ENCODE measurements at regions not wholly inside any gene's neighbourhood (a gene's known extent, or its start where the extent isn't known, plus 50 kb on each side); places are given as distances from the start of the nearest gene placed in this dataset.

- TF ChIP-seq, protein P1, sequence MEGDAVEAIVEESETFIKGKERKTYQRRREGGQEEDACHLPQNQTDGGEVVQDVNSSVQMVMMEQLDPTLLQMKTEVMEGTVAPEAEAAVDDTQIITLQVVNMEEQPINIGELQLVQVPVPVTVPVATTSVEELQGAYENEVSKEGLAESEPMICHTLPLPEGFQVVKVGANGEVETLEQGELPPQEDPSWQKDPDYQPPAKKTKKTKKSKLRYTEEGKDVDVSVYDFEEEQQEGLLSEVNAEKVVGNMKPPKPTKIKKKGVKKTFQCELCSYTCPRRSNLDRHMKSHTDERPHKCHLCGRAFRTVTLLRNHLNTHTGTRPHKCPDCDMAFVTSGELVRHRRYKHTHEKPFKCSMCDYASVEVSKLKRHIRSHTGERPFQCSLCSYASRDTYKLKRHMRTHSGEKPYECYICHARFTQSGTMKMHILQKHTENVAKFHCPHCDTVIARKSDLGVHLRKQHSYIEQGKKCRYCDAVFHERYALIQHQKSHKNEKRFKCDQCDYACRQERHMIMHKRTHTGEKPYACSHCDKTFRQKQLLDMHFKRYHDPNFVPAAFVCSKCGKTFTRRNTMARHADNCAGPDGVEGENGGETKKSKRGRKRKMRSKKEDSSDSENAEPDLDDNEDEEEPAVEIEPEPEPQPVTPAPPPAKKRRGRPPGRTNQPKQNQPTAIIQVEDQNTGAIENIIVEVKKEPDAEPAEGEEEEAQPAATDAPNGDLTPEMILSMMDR (IDR thresholded peaks at IDR 0.05; ENCODE audit: borderline replicate concordance, insufficient read depth, low read depth, low read length) = no peak
- H3K4me3 ChIP-seq (ENCODE audit: low read depth, low read length) = no peak overlapping the region
These were observed 854.3 kb upstream of the SALL3 start for GRCh38 chr18:78125206-78125896.

DNA sequence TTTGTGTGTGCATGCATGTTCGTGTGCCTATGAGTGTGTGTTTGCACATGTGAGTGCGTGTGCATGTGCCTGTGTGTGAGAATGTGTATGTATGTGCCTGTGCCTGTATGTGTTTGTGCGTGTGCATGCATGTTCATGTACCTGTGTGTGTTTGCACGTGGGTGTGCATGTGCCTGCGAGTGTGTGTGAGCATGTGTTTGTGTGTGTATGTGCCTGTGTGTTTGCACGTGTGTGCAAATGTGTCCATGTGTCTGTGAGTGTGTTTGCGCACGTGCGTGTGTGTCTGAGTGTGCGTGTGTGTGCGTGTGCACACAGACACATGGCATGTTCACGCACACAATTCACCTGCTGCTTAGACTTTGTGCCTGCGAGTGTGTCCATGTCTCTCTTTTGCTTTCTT is 853.5 kb upstream of the SALL3 start:
- TF ChIP-seq, protein P1 (IDR thresholded peaks at IDR 0.05; ENCODE audit: borderline replicate concordance, insufficient read depth, low read depth, low read length) = no peak
- H3K4me3 ChIP-seq (ENCODE audit: low read depth, low read length) = no peak overlapping the region

DNA sequence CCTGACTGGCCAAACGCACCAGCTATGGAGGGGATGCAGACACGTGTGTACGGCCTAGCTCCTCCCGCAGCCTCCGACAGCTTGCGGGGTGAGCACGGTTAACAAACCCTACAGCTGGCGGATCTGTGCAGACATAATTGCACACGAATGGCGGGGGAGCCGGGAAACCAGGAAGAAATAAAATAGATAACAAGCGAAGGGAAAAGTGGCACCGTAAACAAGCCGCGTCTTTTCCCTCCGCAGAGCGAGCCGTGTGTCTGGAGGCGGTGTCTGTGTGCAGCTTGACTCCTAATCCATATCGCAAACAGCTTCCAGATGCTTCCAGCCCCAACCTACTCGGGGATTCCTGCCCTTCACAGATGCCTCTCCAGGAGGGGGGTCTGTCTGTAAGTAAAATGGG is 853.1 kb upstream of the SALL3 start:
- TF ChIP-seq, protein P1 (IDR thresholded peaks at IDR 0.05; ENCODE audit: borderline replicate concordance, insufficient read depth, low read depth, low read length) = no peak
- no peak overlapping the region for H3K4me3 ChIP-seq (ENCODE audit: low read depth, low read length)

DNA sequence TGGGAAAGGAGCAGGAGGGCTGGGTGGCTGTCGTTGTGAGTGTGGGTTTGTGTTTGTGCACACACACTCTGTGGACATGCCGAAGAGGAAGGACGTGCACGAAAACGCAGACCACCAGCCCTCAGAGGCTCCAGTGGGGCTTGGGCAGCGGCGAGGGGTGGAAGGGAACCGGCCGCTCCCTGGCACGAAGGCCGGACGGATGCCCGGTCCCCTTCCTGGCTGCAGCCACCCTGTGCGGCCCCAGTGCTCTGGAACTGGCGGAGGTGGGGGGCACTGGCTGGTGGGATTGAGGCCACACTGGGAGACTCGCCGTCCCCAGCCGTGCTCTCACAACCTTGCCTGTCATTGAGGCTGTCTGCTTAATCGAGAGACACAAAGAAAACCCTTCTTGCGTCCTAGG is 852.6 kb upstream of the SALL3 start:
- H3K4me3 ChIP-seq (ENCODE audit: low read depth, low read length) = no peak overlapping the region
- TF ChIP-seq, protein P1 (IDR thresholded peaks at IDR 0.05; ENCODE audit: borderline replicate concordance, insufficient read depth, low read depth, low read length) = no peak

- TF ChIP-seq, protein P1 (IDR thresholded peaks at IDR 0.05; ENCODE audit: borderline replicate concordance, insufficient read depth, low read depth, low read length) = no peak
- no peak overlapping the region for H3K4me3 ChIP-seq (ENCODE audit: low read depth, low read length)
These were observed 851.6 kb upstream of the SALL3 start for GRCh38 chr18:78128004-78128403.

DNA sequence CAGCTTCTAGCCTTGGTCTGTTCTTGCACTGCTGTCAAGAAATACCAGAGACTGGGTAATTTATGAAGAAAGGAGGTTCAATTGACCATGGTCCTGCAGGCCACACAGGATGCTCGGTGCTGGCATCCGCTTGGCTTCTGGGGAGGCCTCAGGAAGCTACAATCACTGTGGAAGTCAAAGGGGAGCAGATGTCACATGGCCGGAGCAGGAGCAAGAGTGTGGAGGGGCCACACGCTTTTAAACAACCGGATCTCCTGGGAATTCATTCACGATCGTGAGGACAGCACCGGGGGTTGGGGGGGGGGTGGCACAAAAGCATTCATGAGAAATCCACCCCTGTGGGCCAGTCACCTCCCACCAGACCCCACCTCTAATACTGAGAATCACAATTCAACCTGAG is 850.4 kb upstream of the SALL3 start:
- no peak overlapping the region for H3K4me3 ChIP-seq (ENCODE audit: low read depth, low read length)
- TF ChIP-seq, protein P1 (IDR thresholded peaks at IDR 0.05; ENCODE audit: borderline replicate concordance, insufficient read depth, low read depth, low read length) = no peak
